Astrocyte (in vitro differentiated cells and primary cell): ENCODE measurements at regions not wholly inside any gene's neighbourhood (a gene's known extent, or its start where the extent isn't known, plus 50 kb on each side); places are given as distances from the start of the nearest gene placed in this dataset.
"Not testable (repeated sequence)": the region's sequence is repeated elsewhere in the genome, so short reads cannot be mapped to it uniquely, and the experiment has no call there.

ENCODE experiments used
- DNase-seq: peaks from one replicate; pipeline ENCODE4 v3.0.0-alpha.2; 2010; ENCODE audit warnings: low read depth
- FAIRE-seq: peaks from 2 replicates; lab custom pipeline; 2011; peaks lifted over from hg19 to GRCh38; lab: Jason Lieb, UNC
- H2AFZ ChIP-seq: 2 replicates; pipeline ENCODE4 v1.6.0; 2012; ENCODE audit warnings: low read depth, low read length, inconsistent platforms
- H3K27ac ChIP-seq: 2 replicates; pipeline ENCODE4 v1.5.1; 2011; ENCODE audit warnings: low read depth, low read length, inconsistent platforms
- H3K27me3 ChIP-seq: 2 replicates; pipeline ENCODE4 v1.6.0; 2011; ENCODE audit warnings: low read length, inconsistent platforms; ENCODE audit not compliant: insufficient read depth
- H3K36me3 ChIP-seq: 2 replicates; pipeline ENCODE4 v1.5.1; 2011; ENCODE audit warnings: low read length, inconsistent platforms; ENCODE audit not compliant: insufficient read depth
- H3K4me1 ChIP-seq: 2 replicates; pipeline ENCODE4 v1.5.1; 2011; ENCODE audit warnings: low read length, inconsistent platforms; ENCODE audit not compliant: insufficient read depth
- H3K4me2 ChIP-seq: 2 replicates; pipeline ENCODE4 v1.6.0; 2012; ENCODE audit warnings: low read length, inconsistent platforms
- H3K4me3 ChIP-seq: 2 replicates; pipeline ENCODE4 v1.5.1; 2011; ENCODE audit warnings: low read depth, mild to moderate bottlenecking, low read length, inconsistent platforms; ENCODE audit not compliant: insufficient read depth
- H3K79me2 ChIP-seq: 2 replicates; pipeline ENCODE4 v1.6.0; 2012; ENCODE audit warnings: mild to moderate bottlenecking, low read length, inconsistent platforms; ENCODE audit not compliant: insufficient read depth
- H3K9ac ChIP-seq: 2 replicates; pipeline ENCODE4 v1.6.0; 2012; ENCODE audit warnings: mild to moderate bottlenecking, low read length, inconsistent platforms
- H3K9me3 ChIP-seq: 2 replicates; pipeline ENCODE4 v1.5.1; 2012; ENCODE audit warnings: low read depth, mild to moderate bottlenecking, low read length, inconsistent platforms; ENCODE audit not compliant: insufficient read depth
- H4K20me1 ChIP-seq: 2 replicates; pipeline ENCODE4 v1.6.0; 2012; ENCODE audit warnings: low read length, inconsistent platforms; ENCODE audit not compliant: insufficient read depth
- H3K27ac Mint-ChIP-seq: one replicate; pipeline ENCODE4 v1.8.0; 2021; ENCODE audit warnings: mild to moderate bottlenecking, mixed read lengths; ENCODE audit not compliant: unreplicated experiment
- H3K27me3 Mint-ChIP-seq: one replicate; pipeline ENCODE4 v1.8.0; 2021; ENCODE audit warnings: low read depth, mixed read lengths; ENCODE audit not compliant: unreplicated experiment
- H3K36me3 Mint-ChIP-seq: one replicate; pipeline ENCODE4 v1.8.0; 2021; ENCODE audit warnings: low read depth, mixed read lengths; ENCODE audit not compliant: unreplicated experiment
- H3K4me1 Mint-ChIP-seq: one replicate; pipeline ENCODE4 v1.8.0; 2021; ENCODE audit warnings: low read depth, mixed read lengths; ENCODE audit not compliant: unreplicated experiment
- H3K4me3 Mint-ChIP-seq: one replicate; pipeline ENCODE4 v1.8.0; 2021; ENCODE audit warnings: mild to moderate bottlenecking, moderate library complexity, mixed read lengths; ENCODE audit not compliant: unreplicated experiment
- H3K9me3 Mint-ChIP-seq: one replicate; pipeline ENCODE4 v1.8.0; 2021; ENCODE audit warnings: mild to moderate bottlenecking, mixed read lengths; ENCODE audit not compliant: unreplicated experiment
- CTCF ChIP-seq: IDR thresholded peaks from 2 replicates; pipeline ENCODE4 v1.5.1; 2011; ENCODE audit warnings: low read depth, mild to moderate bottlenecking, inconsistent platforms, low read length, moderate library complexity; ENCODE audit not compliant: insufficient read depth
- EZH2 ChIP-seq: IDR thresholded peaks from 2 replicates; pipeline ENCODE4 v1.6.1; 2012; ENCODE audit warnings: mild to moderate bottlenecking, low read length, inconsistent platforms; ENCODE audit not compliant: insufficient read depth

- no peaks in the 10 kb centered on the region for H3K36me3 Mint-ChIP-seq
- DNase-seq = no peak
Observed at GRCh38 chr2:23050388-23050787, 334.6 kb upstream of the KLHL29 start.

GRCh38 chr2:23053601-23054000 is 331.4 kb upstream of the KLHL29 start:
- H3K4me2 ChIP-seq = no peak overlapping the region
- peaks cover 6% of the 10 kb centered on the region for H3K27me3 Mint-ChIP-seq
- no peaks in the 10 kb centered on the region for H3K36me3 ChIP-seq
- no peak overlapping the region for H2AFZ ChIP-seq
- no peaks in the 10 kb centered on the region for H3K79me2 ChIP-seq
- H3K4me3 ChIP-seq = no peak overlapping the region
- TF ChIP-seq CTCF (no peak), EZH2 (no peak)
- peaks cover 5% of the 10 kb centered on the region for H3K9me3 ChIP-seq
- no peaks in the 10 kb centered on the region for H3K36me3 Mint-ChIP-seq
- H3K27ac Mint-ChIP-seq = no peak overlapping the region
- H3K4me3 Mint-ChIP-seq = no peak overlapping the region
- no peaks in the 10 kb centered on the region for H4K20me1 ChIP-seq
- H3K27me3 ChIP-seq = no peaks in the 10 kb centered on the region
- DNase-seq (no peak), FAIRE-seq (no peak)
- peaks cover 4% of the 10 kb centered on the region for H3K4me1 Mint-ChIP-seq
- H3K27ac ChIP-seq = no peak overlapping the region
- H3K9ac ChIP-seq = no peak overlapping the region
- peaks cover 3% of the 10 kb centered on the region for H3K9me3 Mint-ChIP-seq
- H3K4me1 ChIP-seq = no peaks in the 10 kb centered on the region

More at GRCh38 chr2:23050388-23050787, 334.6 kb upstream of the KLHL29 start:
- Mint-ChIP-seq H3K4me3 (no peak overlapping the region), H3K27ac (no peak overlapping the region), H3K4me1 (no peaks in the 10 kb centered on the region), H3K27me3 (no peaks in the 10 kb centered on the region), H3K9me3 (no peaks in the 10 kb centered on the region)
- H3K4me1 ChIP-seq = no peaks in the 10 kb centered on the region
- H3K9ac ChIP-seq = no peak overlapping the region
- no peak overlapping the region for H3K27ac ChIP-seq
- peaks cover 5% of the 10 kb centered on the region for H3K9me3 ChIP-seq
- H3K27me3 ChIP-seq = no peaks in the 10 kb centered on the region
- no peaks in the 10 kb centered on the region for H3K36me3 ChIP-seq
- no peak overlapping the region for H3K4me2 ChIP-seq
- no peak for FAIRE-seq
- H4K20me1 ChIP-seq = no peaks in the 10 kb centered on the region
- TF ChIP-seq CTCF (no peak), EZH2 (no peak)
- H3K4me3 ChIP-seq = no peak overlapping the region
- no peak overlapping the region for H2AFZ ChIP-seq
- H3K79me2 ChIP-seq = no peaks in the 10 kb centered on the region

GRCh38 chr2:23055251-23055650 is 329.7 kb upstream of the KLHL29 start:
- Histone ChIP-seq H3K79me2 (no peaks in the 10 kb centered on the region), H2AFZ (no peak overlapping the region), H3K36me3 (no peaks in the 10 kb centered on the region), H3K9ac (no peak overlapping the region), H3K4me1 (no peaks in the 10 kb centered on the region), H3K27me3 (no peaks in the 10 kb centered on the region), H3K4me2 (no peak overlapping the region), H4K20me1 (no peaks in the 10 kb centered on the region), H3K9me3 (peaks cover 5% of the 10 kb centered on the region), H3K4me3 (no peak overlapping the region), H3K27ac (no peak overlapping the region)
- no peak overlapping the region for H3K27ac Mint-ChIP-seq
- H3K27me3 Mint-ChIP-seq = peaks cover 17% of the 10 kb centered on the region
- no peaks in the 10 kb centered on the region for H3K36me3 Mint-ChIP-seq
- H3K4me3 Mint-ChIP-seq = no peak overlapping the region
- TF ChIP-seq EZH2 (no peak), CTCF (no peak)
- H3K4me1 Mint-ChIP-seq = peaks cover 4% of the 10 kb centered on the region
- FAIRE-seq (no peak), DNase-seq (no peak)
- peaks cover 3% of the 10 kb centered on the region for H3K9me3 Mint-ChIP-seq

- not testable (repeated sequence) for H3K27ac ChIP-seq, H3K27me3 ChIP-seq, H3K9ac ChIP-seq, H3K9me3 ChIP-seq, H3K79me2 ChIP-seq, H3K4me1 ChIP-seq, DNase-seq, H3K4me2 ChIP-seq, H3K4me1 Mint-ChIP-seq, H3K4me3 ChIP-seq, H3K4me3 Mint-ChIP-seq, H4K20me1 ChIP-seq, H3K36me3 ChIP-seq, H3K27ac Mint-ChIP-seq, H2AFZ ChIP-seq, FAIRE-seq, H3K36me3 Mint-ChIP-seq, H3K9me3 Mint-ChIP-seq
- peaks cover 29% of the 10 kb centered on the region for H3K27me3 Mint-ChIP-seq
Observed at GRCh38 chr2:23056846-23057245, 328.1 kb upstream of the KLHL29 start.
